ENCODE measurements at regions not wholly inside any gene's neighbourhood (a gene's known extent, or its start where the extent isn't known, plus 50 kb on each side); places are given as distances from the start of the nearest gene placed in this dataset.
"Not testable (repeated sequence)": the region's sequence is repeated elsewhere in the genome, so short reads cannot be mapped to it uniquely, and the experiment has no call there.

- H3K27ac Mint-ChIP-seq (ENCODE audit: low read depth, unreplicated experiment): no peak overlapping the region
- H3K9me3 Mint-ChIP-seq (ENCODE audit: unreplicated experiment): no peaks in the 10 kb centered on the region
- intact Hi-C loops (cut with micrococcal nuclease): no loop called here
- no peaks in the 10 kb centered on the region for H3K36me3 Mint-ChIP-seq (ENCODE audit: insufficient read depth, unreplicated experiment)
- no peak overlapping the region for H3K4me3 Mint-ChIP-seq (ENCODE audit: unreplicated experiment)
- BruUV-seq (replicated peaks): no TSS peak
- H3K27me3 Mint-ChIP-seq (ENCODE audit: insufficient read depth, unreplicated experiment): peaks cover 10% of the 10 kb centered on the region
- ChIA-PET CTCF (interaction anchor here (0.7 to 3.1 kb wide), 4 partner anchors 9 to 1102 kb away, joined by 3 to 9 read pairs (median 6); no protein-coding TSS in a partner anchor), POLR2A (interaction anchor here (0.6 kb wide), 1 partner anchor 253 kb away, joined by 3 read pairs; no protein-coding TSS in a partner anchor)
- no peak for TF ChIP-seq CTCF (IDR thresholded peaks at IDR 0.05; ENCODE audit: unreplicated experiment)
- no peaks in the 10 kb centered on the region for H3K4me1 Mint-ChIP-seq (ENCODE audit: insufficient read depth, unreplicated experiment)
- DNase-seq (ENCODE audit: unreplicated experiment): no peak
Observed at GRCh38 chr7:81478664-81479063, 291.2 kb downstream of the HGF start.

GRCh38 chr7:81478201-81478600, 291.6 kb downstream of the HGF start:
- H3K4me1 Mint-ChIP-seq (ENCODE audit: insufficient read depth, unreplicated experiment); H3K4me3 Mint-ChIP-seq (ENCODE audit: unreplicated experiment); H3K27ac Mint-ChIP-seq (ENCODE audit: low read depth, unreplicated experiment); H3K36me3 Mint-ChIP-seq (ENCODE audit: insufficient read depth, unreplicated experiment); H3K9me3 Mint-ChIP-seq (ENCODE audit: unreplicated experiment); intact Hi-C loops (cut with micrococcal nuclease); DNase-seq (ENCODE audit: unreplicated experiment); BruUV-seq (replicated peaks): not testable (repeated sequence)
- POLR2A ChIA-PET: interaction anchor here (0.6 kb wide), 1 partner anchor 254 kb away, joined by 3 read pairs; no protein-coding TSS in a partner anchor
- CTCF ChIA-PET: interaction anchor here (1.2 to 3.1 kb wide), 3 partner anchors 8 to 540 kb away, joined by 3 to 9 read pairs (median 8); no protein-coding TSS in a partner anchor
- H3K27me3 Mint-ChIP-seq (ENCODE audit: insufficient read depth, unreplicated experiment): peaks cover 10% of the 10 kb centered on the region

DNA sequence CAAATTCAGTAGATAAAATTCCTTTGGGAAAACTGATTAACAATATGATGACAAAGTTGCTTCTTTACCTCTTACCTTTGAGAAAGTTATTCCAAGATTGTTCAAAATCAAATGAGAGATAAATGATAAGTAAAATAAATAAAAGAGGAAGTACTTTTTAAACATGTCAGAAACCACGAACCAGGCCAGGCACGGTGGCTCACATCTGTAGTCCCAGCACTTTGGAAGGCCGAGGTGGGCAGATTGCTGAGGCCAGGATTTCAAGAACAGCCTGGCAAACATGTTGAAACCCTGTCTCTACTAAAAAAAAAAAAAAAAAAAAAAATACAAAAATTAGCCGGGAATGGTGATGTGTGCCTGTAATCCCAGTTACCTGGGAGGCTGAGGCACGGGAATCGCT, 296.6 kb downstream of the HGF start:
- POLR2A ChIA-PET: no interaction called here
- no peak for DNase-seq (ENCODE audit: unreplicated experiment)
- Mint-ChIP-seq H3K27me3 (ENCODE audit: insufficient read depth, unreplicated experiment) (no peaks in the 10 kb centered on the region), H3K4me3 (ENCODE audit: unreplicated experiment) (no peak overlapping the region), H3K9me3 (ENCODE audit: unreplicated experiment) (no peaks in the 10 kb centered on the region), H3K4me1 (ENCODE audit: insufficient read depth, unreplicated experiment) (peaks cover 7% of the 10 kb centered on the region), H3K27ac (ENCODE audit: low read depth, unreplicated experiment) (no peak overlapping the region), H3K36me3 (ENCODE audit: insufficient read depth, unreplicated experiment) (no peaks in the 10 kb centered on the region)
- no TSS peak for BruUV-seq (replicated peaks)
- CTCF ChIA-PET: interaction anchor here (1.8 kb wide), 1 partner anchor 9 kb away, joined by 5 read pairs; no protein-coding TSS in a partner anchor
- intact Hi-C loops (cut with micrococcal nuclease): no loop called here
- no peak for TF ChIP-seq CTCF (IDR thresholded peaks at IDR 0.05; ENCODE audit: unreplicated experiment)

DNA sequence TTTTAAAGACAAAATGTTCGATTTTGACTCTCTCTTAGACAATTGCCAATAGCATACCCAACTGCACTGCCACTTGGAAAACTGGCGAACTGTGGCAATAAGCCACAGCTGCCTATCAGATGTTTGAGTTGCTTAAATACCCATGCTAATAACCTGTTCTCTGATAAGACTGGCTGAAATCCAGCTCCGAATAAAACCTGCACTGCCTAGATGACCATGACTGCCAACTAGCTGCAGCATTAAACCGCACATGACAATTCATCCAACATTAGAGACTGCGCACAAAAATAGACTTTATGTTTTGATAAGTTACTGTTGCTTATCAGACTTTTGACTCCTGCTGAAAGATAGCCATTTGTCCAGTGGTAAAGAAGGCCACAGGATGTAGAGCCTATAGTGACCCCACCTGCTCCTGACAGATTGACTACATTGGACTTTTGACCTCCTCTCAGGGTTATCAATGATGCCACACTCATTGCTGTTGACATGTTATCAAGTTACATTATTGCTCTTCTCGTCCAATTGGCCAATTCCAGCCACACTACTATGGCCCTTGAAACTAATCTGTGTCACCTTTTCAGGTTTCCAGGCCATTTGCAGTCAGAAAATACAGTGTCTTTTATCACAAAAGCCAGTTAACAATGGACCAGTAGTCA, 299.0 kb downstream of the HGF start:
- TF ChIP-seq CTCF (IDR thresholded peaks at IDR 0.05; ENCODE audit: unreplicated experiment): no peak
- no peaks in the 10 kb centered on the region for H3K9me3 Mint-ChIP-seq (ENCODE audit: unreplicated experiment)
- H3K4me3 Mint-ChIP-seq (ENCODE audit: unreplicated experiment): no peak overlapping the region
- ChIA-PET CTCF (interaction anchor here (0.6 to 4.2 kb wide), 34 partner anchors 8 to 1392 kb away, joined by 3 to 42 read pairs (median 5); partner anchors contain the start of gene SEMA3C), POLR2A (interaction anchor here (0.6 to 1.1 kb wide), 3 partner anchors 19 to 552 kb away, joined by 3 to 4 read pairs (median 4); partner anchors contain the start of gene SEMA3C)
- no peaks in the 10 kb centered on the region for H3K36me3 Mint-ChIP-seq (ENCODE audit: insufficient read depth, unreplicated experiment)
- peaks cover 7% of the 10 kb centered on the region for H3K4me1 Mint-ChIP-seq (ENCODE audit: insufficient read depth, unreplicated experiment)
- no peaks in the 10 kb centered on the region for H3K27me3 Mint-ChIP-seq (ENCODE audit: insufficient read depth, unreplicated experiment)
- intact Hi-C loops (cut with micrococcal nuclease): loop anchor here (1.0 kb wide), 2 partner anchors 772 to 1043 kb away; no protein-coding TSS in a partner anchor
- no TSS peak for BruUV-seq (replicated peaks)
- DNase-seq (ENCODE audit: unreplicated experiment): no peak
- H3K27ac Mint-ChIP-seq (ENCODE audit: low read depth, unreplicated experiment): no peak overlapping the region
